DND-41 (cell line): ENCODE measurements at regions not wholly inside any gene's neighbourhood (a gene's known extent, or its start where the extent isn't known, plus 50 kb on each side); places are given as distances from the start of the nearest gene placed in this dataset.

ENCODE experiments used
- EZH2 ChIP-seq: IDR thresholded peaks from 3 replicates; pipeline ENCODE4 v1.6.1; 2012; ENCODE audit warnings: borderline replicate concordance, low read depth, mild to moderate bottlenecking, moderate library complexity, low read length, inconsistent platforms; ENCODE audit not compliant: severe bottlenecking
- TF ChIP-seq, protein P1 (sequence below): IDR thresholded peaks from 2 replicates; pipeline ENCODE4 v1.5.1; 2012; ENCODE audit warnings: borderline replicate concordance, low read length, moderate library complexity, mild to moderate bottlenecking; ENCODE audit not compliant: poor library complexity, severe bottlenecking; ENCODE audit errors: extremely low read depth

GRCh38 chr1:168396508-168396907 is 115.8 kb downstream of the TBX19 start:
- TF ChIP-seq, protein P1, sequence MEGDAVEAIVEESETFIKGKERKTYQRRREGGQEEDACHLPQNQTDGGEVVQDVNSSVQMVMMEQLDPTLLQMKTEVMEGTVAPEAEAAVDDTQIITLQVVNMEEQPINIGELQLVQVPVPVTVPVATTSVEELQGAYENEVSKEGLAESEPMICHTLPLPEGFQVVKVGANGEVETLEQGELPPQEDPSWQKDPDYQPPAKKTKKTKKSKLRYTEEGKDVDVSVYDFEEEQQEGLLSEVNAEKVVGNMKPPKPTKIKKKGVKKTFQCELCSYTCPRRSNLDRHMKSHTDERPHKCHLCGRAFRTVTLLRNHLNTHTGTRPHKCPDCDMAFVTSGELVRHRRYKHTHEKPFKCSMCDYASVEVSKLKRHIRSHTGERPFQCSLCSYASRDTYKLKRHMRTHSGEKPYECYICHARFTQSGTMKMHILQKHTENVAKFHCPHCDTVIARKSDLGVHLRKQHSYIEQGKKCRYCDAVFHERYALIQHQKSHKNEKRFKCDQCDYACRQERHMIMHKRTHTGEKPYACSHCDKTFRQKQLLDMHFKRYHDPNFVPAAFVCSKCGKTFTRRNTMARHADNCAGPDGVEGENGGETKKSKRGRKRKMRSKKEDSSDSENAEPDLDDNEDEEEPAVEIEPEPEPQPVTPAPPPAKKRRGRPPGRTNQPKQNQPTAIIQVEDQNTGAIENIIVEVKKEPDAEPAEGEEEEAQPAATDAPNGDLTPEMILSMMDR, result no peak
- TF ChIP-seq EZH2, result no peak
